ENCODE measurements at regions not wholly inside any gene's neighbourhood (a gene's known extent, or its start where the extent isn't known, plus 50 kb on each side); places are given as distances from the start of the nearest gene placed in this dataset.
"Not testable (repeated sequence)": the region's sequence is repeated elsewhere in the genome, so short reads cannot be mapped to it uniquely, and the experiment has no call there.

DNA sequence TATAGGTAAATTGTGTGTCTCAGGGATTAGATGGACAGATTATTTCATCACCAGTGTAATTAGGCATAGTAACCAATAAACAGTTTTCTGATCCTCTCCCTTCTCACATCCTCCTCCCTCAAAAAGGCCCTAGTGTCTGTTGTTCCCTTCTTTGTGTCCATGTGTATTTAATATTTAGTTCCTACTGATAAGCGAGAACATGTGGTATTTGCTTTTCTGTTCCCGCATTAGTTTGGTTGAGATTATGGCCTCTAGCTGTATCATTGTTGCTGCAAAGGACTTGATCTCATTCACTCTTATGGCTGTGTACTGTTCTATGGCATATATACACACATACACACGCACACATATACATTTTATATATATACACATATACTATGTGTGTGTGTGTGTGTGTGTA lies 866.2 kb downstream of the CCDC85A start (continued):
- TF ChIP-seq EZH2 (IDR thresholded peaks at IDR 0.05; ENCODE audit: low read depth, low read length, severe bottlenecking): no peak

DNA sequence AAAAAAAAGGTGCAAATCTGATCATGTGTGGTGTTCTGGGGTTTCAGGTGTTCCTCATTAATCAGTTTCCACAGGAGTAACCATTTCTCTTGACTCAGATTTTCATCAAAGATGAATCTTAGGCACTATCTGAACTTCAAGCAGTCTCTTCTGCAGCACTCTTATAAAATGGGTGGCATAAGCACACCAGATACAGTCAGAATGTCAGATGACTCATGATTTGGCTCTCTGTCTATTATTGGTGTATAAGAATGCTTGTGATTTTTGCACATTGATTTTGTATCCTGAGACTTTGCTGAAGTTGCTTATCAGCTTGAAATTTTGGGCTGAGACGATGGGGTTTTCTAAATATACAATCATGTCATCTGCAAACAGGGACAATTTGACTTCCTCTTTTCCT lies 882.5 kb downstream of the CCDC85A start:
- H4K91ac ChIP-seq (replicated peaks; ENCODE audit: insufficient read length, low read length); H3K14ac ChIP-seq (ENCODE audit: insufficient read length); FAIRE-seq; H3K23me2 ChIP-seq (ENCODE audit: low read depth, low read length); H3K4me1 ChIP-seq (replicated peaks in 1 of 4; ENCODE audit: control insufficient read depth in 3 of 4, insufficient read depth in 4 of 4, low read length in 3 of 4); H3K4me2 ChIP-seq (ENCODE audit: insufficient read depth in 1 of 2, low read depth in 2 of 2, low read length in 2 of 2); H3K4me3 ChIP-seq (ENCODE audit: extremely low read depth in 1 of 4, insufficient read depth in 2 of 4, low read depth in 3 of 4, low read length in 4 of 4); H3K36me3 ChIP-seq (ENCODE audit: control insufficient read depth in 2 of 4, insufficient read depth in 4 of 4, low read length in 3 of 4); H3K79me1 ChIP-seq (ENCODE audit: low read depth, low read length); H2BK12ac ChIP-seq (ENCODE audit: low read depth, low read length); H4K8ac ChIP-seq (ENCODE audit: extremely low read depth, insufficient read depth, low read length); H2AFZ ChIP-seq (ENCODE audit: low read length); H2BK5ac ChIP-seq (ENCODE audit: low read depth, low read length); H3K27me3 ChIP-seq (replicated peaks in 1 of 4; ENCODE audit: control insufficient read depth in 3 of 4, extremely low read depth in 1 of 4, insufficient read depth in 3 of 4, low read length in 3 of 4); H3K9me3 ChIP-seq (ENCODE audit: insufficient read depth in 2 of 2, low read depth in 1 of 2, low read length in 1 of 2); H3K27ac ChIP-seq (ENCODE audit: low read depth, low read length); H4K20me1 ChIP-seq (replicated peaks in 1 of 2; ENCODE audit: control insufficient read depth in 1 of 2, insufficient read depth in 2 of 2, low read length in 2 of 2); H2BK120ac ChIP-seq (replicated peaks; ENCODE audit: low read depth, low read length); H3K23ac ChIP-seq (ENCODE audit: insufficient read length); H3K56ac ChIP-seq (replicated peaks; ENCODE audit: insufficient read length, low read depth, low read length); H4K5ac ChIP-seq (ENCODE audit: insufficient read length, low read depth, low read length); H3K4ac ChIP-seq (replicated peaks; ENCODE audit: insufficient read length, low read depth, low read length); H2BK20ac ChIP-seq (ENCODE audit: low read length); H2AK5ac ChIP-seq (ENCODE audit: low read depth, low read length); H3K79me2 ChIP-seq (ENCODE audit: control insufficient read depth in 1 of 2, insufficient read depth in 2 of 2, low read length in 2 of 2); H2BK15ac ChIP-seq (ENCODE audit: low read length); DNase-seq (ENCODE audit: low read depth in 1 of 2, low spot score in 2 of 2); CTCF ChIA-PET (ENCODE audit: partially characterized antibody); H3K9ac ChIP-seq (replicated peaks in 1 of 4; ENCODE audit: extremely low read depth in 1 of 4, low read depth in 3 of 4, low read length in 3 of 4); POLR2A ChIA-PET (ENCODE audit: partially characterized antibody); H3K18ac ChIP-seq (ENCODE audit: extremely low read depth, low read length): not testable (repeated sequence)
- WGBS, 2 experiments (ENCODE audit: extremely low coverage in 1 of 2, insufficient coverage in 1 of 2, insufficient read length in 1 of 2, insufficient replicate concordance in 2 of 2, low coverage in 1 of 2, low lambda C conversion rate in 2 of 2, missing lambda C conversion rate in 1 of 2): 100% methylated on average over 1 of the region's 1 CpG; no CpG with 5 or more reads in 1 of the 2 experiments

All from H1 (cell line).